H9 (cell line): ENCODE measurements at regions not wholly inside any gene's neighbourhood (a gene's known extent, or its start where the extent isn't known, plus 50 kb on each side); places are given as distances from the start of the nearest gene placed in this dataset.

Source experiments
- DNase-seq: peaks from one replicate; pipeline ENCODE4 v3.0.0-alpha.2; 2017
- H2AFZ ChIP-seq: one replicate; pipeline ENCODE4 v1.6.1; 2013; ENCODE audit warnings: mild to moderate bottlenecking, low read length, control low read depth, moderate library complexity
- H2AK5ac ChIP-seq: 2 replicates; pipeline ENCODE4 v1.6.1; 2013; ENCODE audit warnings: low read length, control low read depth, mixed read lengths; ENCODE audit not compliant: insufficient read length
- H2BK120ac ChIP-seq: one replicate; pipeline ENCODE4 v1.6.1; 2013; ENCODE audit warnings: low read depth, mild to moderate bottlenecking, low read length, control low read depth, inconsistent platforms; ENCODE audit not compliant: poor library complexity, severe bottlenecking
- H2BK12ac ChIP-seq: 2 replicates; pipeline ENCODE4 v1.6.1; 2013; ENCODE audit warnings: low read length, control low read depth, mixed read lengths, low read depth; ENCODE audit not compliant: insufficient read length
- H2BK15ac ChIP-seq: 2 replicates; pipeline ENCODE4 v1.6.1; 2013; ENCODE audit warnings: low read depth, low read length, control low read depth
- H2BK20ac ChIP-seq: one replicate; pipeline ENCODE4 v1.6.1; 2013; ENCODE audit warnings: low read depth, mild to moderate bottlenecking, low read length, control low read depth, inconsistent platforms; ENCODE audit not compliant: poor library complexity, severe bottlenecking
- H2BK5ac ChIP-seq: 2 replicates; pipeline ENCODE4 v1.6.1; 2013; ENCODE audit warnings: low read length, control low read depth, mixed read lengths; ENCODE audit not compliant: insufficient read length
- H3K14ac ChIP-seq: 2 replicates; pipeline ENCODE4 v1.6.1; 2013; ENCODE audit warnings: low read length, control low read depth; ENCODE audit not compliant: insufficient read depth
- H3K18ac ChIP-seq: 2 replicates; pipeline ENCODE4 v1.6.1; 2013; ENCODE audit warnings: low read depth, mild to moderate bottlenecking, mixed read lengths, low read length, control low read depth; ENCODE audit not compliant: insufficient read length
- H3K23ac ChIP-seq: 2 replicates; pipeline ENCODE4 v1.6.1; 2013; ENCODE audit warnings: low read length, control low read depth, mixed read lengths, low read depth; ENCODE audit not compliant: insufficient read length
- H3K23me2 ChIP-seq: 2 replicates; pipeline ENCODE4 v1.6.1; 2013; ENCODE audit warnings: low read depth, mild to moderate bottlenecking, mixed read lengths, low read length, control low read depth; ENCODE audit not compliant: insufficient read length, poor library complexity, severe bottlenecking
- H3K27ac ChIP-seq: 2 replicates; pipeline ENCODE4 v1.5.1; 2013; ENCODE audit warnings: low read length, control low read depth, mixed read lengths, low read depth; ENCODE audit not compliant: insufficient read length
- H3K27me3 ChIP-seq: 2 replicates; pipeline ENCODE4 v1.6.1; 2013; ENCODE audit warnings: low read length, control low read depth, inconsistent platforms; ENCODE audit not compliant: insufficient read depth
- H3K4ac ChIP-seq: 2 replicates; pipeline ENCODE4 v1.6.1; 2013; ENCODE audit warnings: low read depth, mild to moderate bottlenecking, control low read depth, inconsistent platforms, low read length, moderate library complexity
- H3K4me1 ChIP-seq: 2 replicates; pipeline ENCODE4 v1.6.1; 2013; ENCODE audit warnings: low read length, control low read depth, inconsistent platforms; ENCODE audit not compliant: insufficient read depth
- H3K4me2 ChIP-seq: 2 replicates; pipeline ENCODE4 v1.6.1; 2013; ENCODE audit warnings: low read length, control low read depth, mixed read lengths; ENCODE audit not compliant: insufficient read length, insufficient read depth
- H3K56ac ChIP-seq: 2 replicates; pipeline ENCODE4 v1.6.1; 2013; ENCODE audit warnings: low read depth, mild to moderate bottlenecking, mixed read lengths, low read length, control low read depth; ENCODE audit not compliant: insufficient read length
- H3K79me1 ChIP-seq: 2 replicates; pipeline ENCODE4 v1.6.1; 2013; ENCODE audit warnings: low read depth, mild to moderate bottlenecking, moderate library complexity, low read length, control low read depth, inconsistent platforms; ENCODE audit not compliant: insufficient read depth, poor library complexity, severe bottlenecking
- H3K79me2 ChIP-seq: 2 replicates; pipeline ENCODE4 v1.6.1; 2013; ENCODE audit warnings: low read length, control low read depth, inconsistent platforms; ENCODE audit not compliant: insufficient read depth
- H3K9ac ChIP-seq: 2 replicates; pipeline ENCODE4 v1.6.1; 2013; ENCODE audit warnings: low read length, control low read depth, mixed read lengths; ENCODE audit not compliant: insufficient read length; ENCODE audit errors: extremely low read depth
- H3K9me3 ChIP-seq: one replicate; pipeline ENCODE4 v1.6.1; 2013; ENCODE audit warnings: low read depth, low read length, inconsistent platforms; ENCODE audit not compliant: control insufficient read depth
- H3T11ph ChIP-seq: one replicate; pipeline ENCODE4 v1.6.1; 2013; ENCODE audit warnings: mild to moderate bottlenecking, low read length, control low read depth, inconsistent platforms
- H4K20me1 ChIP-seq: one replicate; pipeline ENCODE4 v1.6.1; 2013; ENCODE audit not compliant: control insufficient read depth, insufficient read length, insufficient read depth
- H4K5ac ChIP-seq: 2 replicates; pipeline ENCODE4 v1.6.1; 2013; ENCODE audit warnings: low read depth, mild to moderate bottlenecking, mixed read lengths, low read length, control low read depth; ENCODE audit not compliant: insufficient read length
- H4K8ac ChIP-seq: replicated peaks from 2 replicates; pipeline ENCODE4 v1.6.1; 2013; ENCODE audit warnings: low read length, control low read depth, mixed read lengths, low read depth; ENCODE audit not compliant: insufficient read length
- H4K91ac ChIP-seq: 2 replicates; pipeline ENCODE4 v1.6.1; 2013; ENCODE audit warnings: low read depth, mild to moderate bottlenecking, moderate library complexity, mixed read lengths, low read length, control low read depth; ENCODE audit not compliant: insufficient read length
- H3K27ac Mint-ChIP-seq, 3 experiments: 2 replicates in 2 of 3; 3 replicates in 1 of 3; pipeline ENCODE4 v1.8.0; 2020 to 2021; ENCODE audit warnings: mixed read lengths in 3 of 3, mild to moderate bottlenecking in 1 of 3, moderate library complexity in 1 of 3
- H3K27me3 Mint-ChIP-seq: 2 replicates; pipeline ENCODE4 v1.8.0; 2021; ENCODE audit warnings: low read depth, mild to moderate bottlenecking, moderate library complexity, mixed read lengths
- H3K36me3 Mint-ChIP-seq, 3 experiments: 2 replicates in 2 of 3; 3 replicates in 1 of 3; pipeline ENCODE4 v1.8.0; 2020 to 2021; ENCODE audit warnings: low read depth in 3 of 3, mixed read lengths in 3 of 3; ENCODE audit not compliant: insufficient read depth in 1 of 3
- H3K4me1 Mint-ChIP-seq, 2 experiments: 2 replicates each; pipeline ENCODE4 v1.8.0; 2020; ENCODE audit warnings: mixed read lengths in 2 of 2
- H3K4me3 Mint-ChIP-seq, 2 experiments: 2 replicates in 1 of 2; 3 replicates in 1 of 2; pipeline ENCODE4 v1.8.0; 2020 to 2021; ENCODE audit warnings: mild to moderate bottlenecking in 2 of 2, mixed read lengths in 2 of 2, moderate library complexity in 1 of 2
- H3K9me3 Mint-ChIP-seq, 2 experiments: 2 replicates in 1 of 2; 3 replicates in 1 of 2; pipeline ENCODE4 v1.8.0; 2020; ENCODE audit warnings: mild to moderate bottlenecking in 2 of 2, mixed read lengths in 2 of 2, moderate library complexity in 1 of 2
- CTCF ChIP-seq: fragments of 200-600 bp; sonication (generic); conservative IDR thresholded peaks from 3 replicates; pipeline ENCODE4 v1.8.0; 2021; ENCODE audit warnings: antibody characterized with exemption, mild to moderate bottlenecking
- WGBS: extraction: QIAGEN DNeasy Blood & Tissue Kit; methylation state at CpG from one replicate; pipeline ENCODE4 v1.1.7; 2013; ENCODE audit warnings: missing lambda C conversion rate, low lambda C conversion rate, mixed read lengths; ENCODE audit not compliant: insufficient read length; ENCODE audit errors: extremely low coverage; 5-methylcytosine and 5-hydroxymethylcytosine counted together

GRCh38 chr16:5572056-5572455, 474.5 kb upstream of the EEF2KMT start:
- Histone ChIP-seq H3K23ac (no peak overlapping the region), H3K79me2 (no peaks in the 10 kb centered on the region), H2BK20ac (no peak overlapping the region), H3K4me1 (no peaks in the 10 kb centered on the region), H3K14ac (no peak overlapping the region), H2AK5ac (no peak overlapping the region), H3K9ac (no peak overlapping the region), H3K23me2 (no peaks in the 10 kb centered on the region), H4K91ac (no peak overlapping the region), H3K56ac (no peak overlapping the region), H3K27ac (no peak overlapping the region), H2BK5ac (no peak overlapping the region), H2BK12ac (no peak overlapping the region), H2BK120ac (no peak overlapping the region), H3K18ac (no peak overlapping the region), H4K5ac (no peak overlapping the region), H4K8ac (no peak overlapping the region), H3K27me3 (no peaks in the 10 kb centered on the region), H3K79me1 (no peaks in the 10 kb centered on the region), H3T11ph (no peak overlapping the region), H2AFZ (no peak overlapping the region), H2BK15ac (no peak overlapping the region), H4K20me1 (no peaks in the 10 kb centered on the region), H3K4me2 (no peak overlapping the region), H3K9me3 (no peaks in the 10 kb centered on the region), H3K4ac (no peak overlapping the region)
- Mint-ChIP-seq H3K27ac (no peak overlapping the region), H3K27me3 (peaks cover 3% of the 10 kb centered on the region), H3K9me3 (peaks cover 0 to 2% of the 10 kb centered on the region in 2 experiments; a peak in 2 of 5 replicates), H3K4me3 (no peak overlapping the region), H3K36me3 (peaks cover 0 to 3% (median 0%) of the 10 kb centered on the region in 3 experiments; a peak in 3 of 7 replicates), H3K4me1 (peaks cover 5 to 11% of the 10 kb centered on the region in 2 experiments; a peak in 3 of 4 replicates)
- no peak for DNase-seq
- WGBS = no CpG with 5 or more reads among the region's 2 CpGs
- no peak for TF ChIP-seq CTCF
